ENCODE measurements at regions not wholly inside any gene's neighbourhood (a gene's known extent, or its start where the extent isn't known, plus 50 kb on each side); places are given as distances from the start of the nearest gene placed in this dataset.

DNA sequence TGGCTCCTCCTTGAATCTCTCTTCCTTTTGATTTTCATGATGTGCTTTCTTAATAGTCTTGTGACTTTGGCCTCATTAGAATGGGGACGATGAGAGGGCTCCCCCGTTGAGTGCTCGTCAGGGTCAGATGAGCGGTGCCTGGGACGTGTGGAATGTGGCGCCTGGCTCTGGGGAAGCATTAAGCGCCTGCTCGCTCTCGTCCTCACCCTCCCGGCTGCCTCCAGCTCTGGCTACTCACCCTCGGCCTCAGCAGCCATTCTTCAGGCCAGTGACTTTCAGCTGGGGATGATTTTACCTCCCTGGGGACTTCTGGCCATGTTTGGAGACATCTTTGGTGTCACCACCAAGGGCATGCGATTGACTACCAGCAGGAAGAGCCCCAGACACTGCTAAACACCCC lies 69.7 kb downstream of the RPS6KA4 start:
- H3K36me3 ChIP-seq (ENCODE audit: control insufficient read depth in 2 of 2, insufficient read depth in 2 of 2, low read length in 1 of 2) = no peaks in the 10 kb centered on the region
- H3K27ac ChIP-seq (ENCODE audit: control insufficient read depth, insufficient read depth) = no peak overlapping the region
- no TSS peak for BruUV-seq (replicated peaks)
- no peaks in the 10 kb centered on the region for H3K4me1 ChIP-seq (ENCODE audit: control insufficient read depth, insufficient read depth, low read length)
- ChIA-PET CTCF (interaction anchor here (1.0 kb wide), 1 partner anchor 20 kb away, joined by 4 read pairs; no protein-coding TSS in a partner anchor), POLR2A (no interaction called here), RAD21 (ENCODE audit: unreplicated experiment) (no interaction called here), SMC1A (ENCODE audit: uncharacterized antibody, unreplicated experiment) (no interaction called here)
- ATAC-seq = no peak
- H3K9me3 ChIP-seq (replicated peaks; ENCODE audit: control insufficient read depth, insufficient read depth, low read length) = no peaks in the 10 kb centered on the region; the same call in 2 of the 3 replicates
- no peaks in the 10 kb centered on the region for H3K79me2 ChIP-seq (ENCODE audit: control insufficient read depth, insufficient read depth, low read length)
- DNase-seq (ENCODE audit: low read depth, low spot score) = no peak
- in situ Hi-C loops (cut with MboI) = no loop called here
- FAIRE-seq = no peak
- no peaks in the 10 kb centered on the region for H4K20me1 ChIP-seq (ENCODE audit: control insufficient read depth, insufficient read depth)
- no peak overlapping the region for H2AFZ ChIP-seq (ENCODE audit: control insufficient read depth, low read depth, low read length)
- intact Hi-C loops (cut with micrococcal nuclease; ENCODE audit: unreplicated experiment) = no loop called here
- 26% methylated on average over 12 of the region's 12 CpGs for WGBS (ENCODE audit: insufficient coverage, insufficient replicate concordance, low lambda C conversion rate, missing lambda C conversion rate)
- no peaks in the 10 kb centered on the region; a peak in 1 of 4 replicates for H3K27me3 ChIP-seq (replicated peaks in 1 of 2; ENCODE audit: control insufficient read depth in 2 of 2, insufficient read depth in 2 of 2, low read length in 1 of 2)
- no peak overlapping the region for H3K4me2 ChIP-seq (ENCODE audit: control insufficient read depth, insufficient read depth)
- H3K4me3 ChIP-seq = no peak overlapping the region
- H3K9ac ChIP-seq (ENCODE audit: control insufficient read depth, insufficient read depth, low read length) = no peak overlapping the region
- TF ChIP-seq YY1 (IDR thresholded peaks at IDR 0.05; ENCODE audit: low read depth, low read length) (no peak), KAT2A (conservative IDR thresholded peaks at IDR 0.05; ENCODE audit: control insufficient read depth, low read depth, low read length) (no peak), MEF2A (IDR thresholded peaks at IDR 0.05; ENCODE audit: insufficient read depth, low read depth, low read length) (no peak), STAT1 (conservative IDR thresholded peaks at IDR 0.05) (no peak), ZNF217 (IDR thresholded peaks at IDR 0.05) (no peak), SUZ12 (IDR thresholded peaks at IDR 0.05; ENCODE audit: unreplicated experiment) (no peak), TCF7 (IDR thresholded peaks at IDR 0.05; ENCODE audit: borderline replicate concordance) (no peak), TARDBP (IDR thresholded peaks at IDR 0.05; ENCODE audit: borderline replicate concordance) (no peak), BMI1 (IDR thresholded peaks at IDR 0.05; ENCODE audit: borderline replicate concordance) (no peak), GABPA (IDR thresholded peaks at IDR 0.05; ENCODE audit: low read depth) (no peak), POLR2A (IDR thresholded peaks at IDR 0.05; ENCODE audit: low read depth, low read length) (no peak), FOXK2 (IDR thresholded peaks at IDR 0.05) (no peak)
- TF ChIP-seq, protein P1, sequence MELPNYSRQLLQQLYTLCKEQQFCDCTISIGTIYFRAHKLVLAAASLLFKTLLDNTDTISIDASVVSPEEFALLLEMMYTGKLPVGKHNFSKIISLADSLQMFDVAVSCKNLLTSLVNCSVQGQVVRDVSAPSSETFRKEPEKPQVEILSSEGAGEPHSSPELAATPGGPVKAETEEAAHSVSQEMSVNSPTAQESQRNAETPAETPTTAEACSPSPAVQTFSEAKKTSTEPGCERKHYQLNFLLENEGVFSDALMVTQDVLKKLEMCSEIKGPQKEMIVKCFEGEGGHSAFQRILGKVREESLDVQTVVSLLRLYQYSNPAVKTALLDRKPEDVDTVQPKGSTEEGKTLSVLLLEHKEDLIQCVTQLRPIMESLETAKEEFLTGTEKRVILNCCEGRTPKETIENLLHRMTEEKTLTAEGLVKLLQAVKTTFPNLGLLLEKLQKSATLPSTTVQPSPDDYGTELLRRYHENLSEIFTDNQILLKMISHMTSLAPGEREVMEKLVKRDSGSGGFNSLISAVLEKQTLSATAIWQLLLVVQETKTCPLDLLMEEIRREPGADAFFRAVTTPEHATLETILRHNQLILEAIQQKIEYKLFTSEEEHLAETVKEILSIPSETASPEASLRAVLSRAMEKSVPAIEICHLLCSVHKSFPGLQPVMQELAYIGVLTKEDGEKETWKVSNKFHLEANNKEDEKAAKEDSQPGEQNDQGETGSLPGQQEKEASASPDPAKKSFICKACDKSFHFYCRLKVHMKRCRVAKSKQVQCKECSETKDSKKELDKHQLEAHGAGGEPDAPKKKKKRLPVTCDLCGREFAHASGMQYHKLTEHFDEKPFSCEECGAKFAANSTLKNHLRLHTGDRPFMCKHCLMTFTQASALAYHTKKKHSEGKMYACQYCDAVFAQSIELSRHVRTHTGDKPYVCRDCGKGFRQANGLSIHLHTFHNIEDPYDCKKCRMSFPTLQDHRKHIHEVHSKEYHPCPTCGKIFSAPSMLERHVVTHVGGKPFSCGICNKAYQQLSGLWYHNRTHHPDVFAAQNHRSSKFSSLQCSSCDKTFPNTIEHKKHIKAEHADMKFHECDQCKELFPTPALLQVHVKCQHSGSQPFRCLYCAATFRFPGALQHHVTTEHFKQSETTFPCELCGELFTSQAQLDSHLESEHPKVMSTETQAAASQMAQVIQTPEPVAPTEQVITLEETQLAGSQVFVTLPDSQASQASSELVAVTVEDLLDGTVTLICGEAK (IDR thresholded peaks at IDR 0.05; ENCODE audit: borderline replicate concordance) = no peak
- TF ChIP-seq, protein P2, sequence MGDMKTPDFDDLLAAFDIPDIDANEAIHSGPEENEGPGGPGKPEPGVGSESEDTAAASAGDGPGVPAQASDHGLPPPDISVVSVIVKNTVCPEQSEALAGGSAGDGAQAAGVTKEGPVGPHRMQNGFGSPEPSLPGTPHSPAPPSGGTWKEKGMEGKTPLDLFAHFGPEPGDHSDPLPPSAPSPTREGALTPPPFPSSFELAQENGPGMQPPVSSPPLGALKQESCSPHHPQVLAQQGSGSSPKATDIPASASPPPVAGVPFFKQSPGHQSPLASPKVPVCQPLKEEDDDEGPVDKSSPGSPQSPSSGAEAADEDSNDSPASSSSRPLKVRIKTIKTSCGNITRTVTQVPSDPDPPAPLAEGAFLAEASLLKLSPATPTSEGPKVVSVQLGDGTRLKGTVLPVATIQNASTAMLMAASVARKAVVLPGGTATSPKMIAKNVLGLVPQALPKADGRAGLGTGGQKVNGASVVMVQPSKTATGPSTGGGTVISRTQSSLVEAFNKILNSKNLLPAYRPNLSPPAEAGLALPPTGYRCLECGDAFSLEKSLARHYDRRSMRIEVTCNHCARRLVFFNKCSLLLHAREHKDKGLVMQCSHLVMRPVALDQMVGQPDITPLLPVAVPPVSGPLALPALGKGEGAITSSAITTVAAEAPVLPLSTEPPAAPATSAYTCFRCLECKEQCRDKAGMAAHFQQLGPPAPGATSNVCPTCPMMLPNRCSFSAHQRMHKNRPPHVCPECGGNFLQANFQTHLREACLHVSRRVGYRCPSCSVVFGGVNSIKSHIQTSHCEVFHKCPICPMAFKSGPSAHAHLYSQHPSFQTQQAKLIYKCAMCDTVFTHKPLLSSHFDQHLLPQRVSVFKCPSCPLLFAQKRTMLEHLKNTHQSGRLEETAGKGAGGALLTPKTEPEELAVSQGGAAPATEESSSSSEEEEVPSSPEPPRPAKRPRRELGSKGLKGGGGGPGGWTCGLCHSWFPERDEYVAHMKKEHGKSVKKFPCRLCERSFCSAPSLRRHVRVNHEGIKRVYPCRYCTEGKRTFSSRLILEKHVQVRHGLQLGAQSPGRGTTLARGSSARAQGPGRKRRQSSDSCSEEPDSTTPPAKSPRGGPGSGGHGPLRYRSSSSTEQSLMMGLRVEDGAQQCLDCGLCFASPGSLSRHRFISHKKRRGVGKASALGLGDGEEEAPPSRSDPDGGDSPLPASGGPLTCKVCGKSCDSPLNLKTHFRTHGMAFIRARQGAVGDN (IDR thresholded peaks at IDR 0.05) = no peak
- TF ChIP-seq, protein P3, sequence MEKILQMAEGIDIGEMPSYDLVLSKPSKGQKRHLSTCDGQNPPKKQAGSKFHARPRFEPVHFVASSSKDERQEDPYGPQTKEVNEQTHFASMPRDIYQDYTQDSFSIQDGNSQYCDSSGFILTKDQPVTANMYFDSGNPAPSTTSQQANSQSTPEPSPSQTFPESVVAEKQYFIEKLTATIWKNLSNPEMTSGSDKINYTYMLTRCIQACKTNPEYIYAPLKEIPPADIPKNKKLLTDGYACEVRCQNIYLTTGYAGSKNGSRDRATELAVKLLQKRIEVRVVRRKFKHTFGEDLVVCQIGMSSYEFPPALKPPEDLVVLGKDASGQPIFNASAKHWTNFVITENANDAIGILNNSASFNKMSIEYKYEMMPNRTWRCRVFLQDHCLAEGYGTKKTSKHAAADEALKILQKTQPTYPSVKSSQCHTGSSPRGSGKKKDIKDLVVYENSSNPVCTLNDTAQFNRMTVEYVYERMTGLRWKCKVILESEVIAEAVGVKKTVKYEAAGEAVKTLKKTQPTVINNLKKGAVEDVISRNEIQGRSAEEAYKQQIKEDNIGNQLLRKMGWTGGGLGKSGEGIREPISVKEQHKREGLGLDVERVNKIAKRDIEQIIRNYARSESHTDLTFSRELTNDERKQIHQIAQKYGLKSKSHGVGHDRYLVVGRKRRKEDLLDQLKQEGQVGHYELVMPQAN (conservative IDR thresholded peaks at IDR 0.05) = no peak

All from GM12878 (cell line).